ENCODE measurements at regions not wholly inside any gene's neighbourhood (a gene's known extent, or its start where the extent isn't known, plus 50 kb on each side); places are given as distances from the start of the nearest gene placed in this dataset.

DNA sequence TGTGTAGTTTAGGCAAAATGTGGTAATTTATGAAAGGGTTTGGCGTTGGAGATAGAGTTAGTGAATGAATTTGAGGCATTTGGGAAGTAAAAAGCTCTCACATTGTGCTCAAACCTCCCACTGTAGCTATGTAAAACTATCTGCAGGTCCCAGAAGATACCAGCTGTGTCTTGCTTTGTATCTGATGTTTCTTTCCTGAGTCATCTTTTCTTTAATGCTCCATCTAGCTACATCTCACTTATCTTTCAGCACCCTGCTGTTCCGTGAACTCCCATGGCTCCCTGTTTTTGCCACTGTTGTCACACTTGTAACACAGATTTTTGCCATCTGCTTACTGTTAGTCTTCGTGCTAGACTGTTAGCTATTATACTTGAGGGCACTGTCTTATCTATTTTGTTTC lies 253.1 kb downstream of the NPR3 start:
- TF ChIP-seq, protein P1, sequence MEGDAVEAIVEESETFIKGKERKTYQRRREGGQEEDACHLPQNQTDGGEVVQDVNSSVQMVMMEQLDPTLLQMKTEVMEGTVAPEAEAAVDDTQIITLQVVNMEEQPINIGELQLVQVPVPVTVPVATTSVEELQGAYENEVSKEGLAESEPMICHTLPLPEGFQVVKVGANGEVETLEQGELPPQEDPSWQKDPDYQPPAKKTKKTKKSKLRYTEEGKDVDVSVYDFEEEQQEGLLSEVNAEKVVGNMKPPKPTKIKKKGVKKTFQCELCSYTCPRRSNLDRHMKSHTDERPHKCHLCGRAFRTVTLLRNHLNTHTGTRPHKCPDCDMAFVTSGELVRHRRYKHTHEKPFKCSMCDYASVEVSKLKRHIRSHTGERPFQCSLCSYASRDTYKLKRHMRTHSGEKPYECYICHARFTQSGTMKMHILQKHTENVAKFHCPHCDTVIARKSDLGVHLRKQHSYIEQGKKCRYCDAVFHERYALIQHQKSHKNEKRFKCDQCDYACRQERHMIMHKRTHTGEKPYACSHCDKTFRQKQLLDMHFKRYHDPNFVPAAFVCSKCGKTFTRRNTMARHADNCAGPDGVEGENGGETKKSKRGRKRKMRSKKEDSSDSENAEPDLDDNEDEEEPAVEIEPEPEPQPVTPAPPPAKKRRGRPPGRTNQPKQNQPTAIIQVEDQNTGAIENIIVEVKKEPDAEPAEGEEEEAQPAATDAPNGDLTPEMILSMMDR (IDR thresholded peaks at IDR 0.05), result no peak
- Histone ChIP-seq H3K4me1 (no peaks in the 10 kb centered on the region), H3K27me3 (ENCODE audit: insufficient read depth in 3 of 3, low read length in 2 of 3) (no peaks in the 10 kb centered on the region), H3K4me3 (no peak overlapping the region), H3K27ac (no peak overlapping the region), H3K9me3 (no peaks in the 10 kb centered on the region), H3K36me3 (ENCODE audit: insufficient read depth in 1 of 2, low read depth in 1 of 2) (no peaks in the 10 kb centered on the region)
- intact Hi-C loops (cut with DNase I), result no loop called here
- 25 to 34% (median 32%) methylated on average over 3 of the region's 3 CpGs for WGBS, 3 donors
- no peak for DNase-seq
- ATAC-seq, result no peak

- Histone ChIP-seq H3K9me3 (no peaks in the 10 kb centered on the region), H3K27me3 (ENCODE audit: insufficient read depth in 3 of 3, low read length in 2 of 3) (no peaks in the 10 kb centered on the region), H3K4me3 (no peak overlapping the region), H3K36me3 (ENCODE audit: insufficient read depth in 1 of 2, low read depth in 1 of 2) (no peaks in the 10 kb centered on the region), H3K4me1 (no peaks in the 10 kb centered on the region), H3K27ac (no peak overlapping the region)
- intact Hi-C loops (cut with DNase I), result no loop called here
- TF ChIP-seq, protein P1 (IDR thresholded peaks at IDR 0.05), result no peak
- DNase-seq (no peak), ATAC-seq (no peak)
Measured at GRCh38 chr5:32973646-32974045, 262.5 kb downstream of the NPR3 start.

DNA sequence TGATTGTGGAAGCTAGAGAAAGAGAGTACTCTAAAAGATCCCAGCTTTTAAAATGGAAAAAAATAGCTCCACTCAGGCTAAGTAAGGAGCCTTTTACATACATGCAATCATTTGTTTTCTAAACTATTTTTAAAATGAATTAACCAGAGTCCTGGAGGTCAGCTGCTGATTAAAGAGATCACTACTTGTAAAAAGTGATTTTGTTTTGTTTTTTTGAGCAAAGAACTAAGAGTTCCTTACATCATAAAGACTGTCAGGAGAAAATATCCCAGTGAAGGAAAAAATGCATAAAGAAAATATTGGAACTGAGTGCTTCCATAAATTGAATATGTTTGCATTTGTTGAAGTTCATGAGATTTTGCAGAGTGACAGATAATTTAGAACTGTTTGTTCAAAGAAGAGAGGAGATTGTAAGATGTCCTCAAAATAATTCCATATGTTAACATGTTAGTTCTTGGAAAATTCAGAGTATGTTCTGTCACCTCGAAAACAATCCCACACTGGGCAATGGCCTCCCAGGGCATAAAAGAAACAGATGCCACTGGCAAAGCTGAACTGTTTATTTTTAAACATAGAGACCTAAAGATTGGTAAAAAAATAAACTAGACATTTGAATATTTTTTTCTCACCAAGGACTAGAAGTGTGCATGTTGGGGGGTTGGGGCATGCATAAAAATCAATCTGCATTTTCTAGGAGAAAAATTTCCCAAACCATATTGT lies 264.7 kb downstream of the NPR3 start:
- ATAC-seq (no peak), DNase-seq (no peak)
- Histone ChIP-seq H3K36me3 (ENCODE audit: insufficient read depth in 1 of 2, low read depth in 1 of 2) (no peaks in the 10 kb centered on the region), H3K4me1 (no peaks in the 10 kb centered on the region), H3K4me3 (no peak overlapping the region), H3K27me3 (ENCODE audit: insufficient read depth in 3 of 3, low read length in 2 of 3) (no peaks in the 10 kb centered on the region), H3K27ac (no peak overlapping the region), H3K9me3 (no peaks in the 10 kb centered on the region)
- intact Hi-C loops (cut with DNase I), result no loop called here
- WGBS, 3 donors, result 66 to 71% (median 71%) methylated on average over 1 of the region's 1 CpG
- TF ChIP-seq, protein P1 (IDR thresholded peaks at IDR 0.05), result no peak

DNA sequence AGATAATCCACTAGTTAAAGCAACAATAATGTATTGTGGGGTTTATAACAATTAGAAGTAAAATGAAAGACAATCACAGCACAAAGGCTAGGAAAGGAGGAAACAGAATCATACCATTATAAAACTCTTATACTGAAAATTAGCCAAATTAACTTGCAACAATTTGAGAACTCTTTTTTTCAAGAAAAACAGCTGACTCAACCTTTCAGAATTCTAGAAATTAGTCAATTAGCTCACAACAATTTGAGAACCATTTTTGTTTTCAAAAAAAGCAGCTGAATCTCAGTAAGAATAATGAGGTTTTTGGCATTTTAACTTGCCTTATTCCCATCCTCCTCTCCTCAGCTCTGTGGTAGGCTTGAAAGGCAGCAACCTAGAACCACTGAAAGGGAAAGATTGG lies 269.9 kb downstream of the NPR3 start:
- no peaks in the 10 kb centered on the region for H3K4me1 ChIP-seq
- H3K4me3 ChIP-seq, result no peak overlapping the region
- H3K27me3 ChIP-seq (ENCODE audit: insufficient read depth in 3 of 3, low read length in 2 of 3), result peaks cover 0 to 2% (median 0%) of the 10 kb centered on the region in 3 donors
- H3K27ac ChIP-seq, result no peak overlapping the region
- intact Hi-C loops (cut with DNase I), result no loop called here
- no peaks in the 10 kb centered on the region for H3K9me3 ChIP-seq
- H3K36me3 ChIP-seq (ENCODE audit: insufficient read depth in 1 of 2, low read depth in 1 of 2), result no peaks in the 10 kb centered on the region
- ATAC-seq (no peak), DNase-seq (no peak)
- TF ChIP-seq, protein P1 (IDR thresholded peaks at IDR 0.05), result no peak
